B cell (primary cell): ENCODE measurements at regions not wholly inside any gene's neighbourhood (a gene's known extent, or its start where the extent isn't known, plus 50 kb on each side); places are given as distances from the start of the nearest gene placed in this dataset.

Source experiments
- ATAC-seq: fragments of 200-7000 bp; cut with Tn5 transposase; one replicate; pipeline ENCODE4 v1.10.0; 2021; ENCODE audit warnings: low read depth, mild to moderate bottlenecking, moderate number of reproducible peaks, moderate library complexity
- CTCF ChIA-PET: fragments of 350-600 bp; sonication (Branson Sonifier 250); formaldehyde crosslinking; loops from one replicate; lab custom pipeline; 2021; ENCODE audit warnings: antibody characterized with exemption, inconsistent platforms; lab: Charles Lee
- POLR2A ChIA-PET: fragments of 350-600 bp; sonication (Branson Sonifier 250); formaldehyde crosslinking; loops from one replicate; lab custom pipeline; 2021; ENCODE audit warnings: antibody characterized with exemption; lab: Charles Lee
- DNase-seq: peaks from one replicate; pipeline ENCODE4 v3.0.0; 2013
- H2AFZ ChIP-seq: 2 replicates; pipeline ENCODE4 v1.6.1; 2012; ENCODE audit warnings: mild to moderate bottlenecking, low read depth, low read length; ENCODE audit not compliant: insufficient read depth, poor library complexity, severe bottlenecking
- H3K27ac ChIP-seq, 2 donors: 1 replicate in 1 of 2; 2 replicates in 1 of 2; pipeline ENCODE4 v1.5.1; 2012 to 2013; ENCODE audit warnings: low read length in 2 of 2, mild to moderate bottlenecking in 2 of 2, moderate library complexity in 1 of 2
- H3K27me3 ChIP-seq, 4 experiments: fragments of 200-600 bp in 1 of 4; sonication (generic) in 1 of 4; replicated peaks in 1 of 4; 1 replicate in 2 of 4; 2 replicates in 2 of 4; pipeline versions ENCODE4 v1.6.1 to v1.7.0; 2013 to 2016; ENCODE audit warnings: low read length in 3 of 4, mild to moderate bottlenecking in 2 of 4, mixed read lengths in 1 of 4, moderate library complexity in 1 of 4; ENCODE audit not compliant: insufficient read depth in 4 of 4, control insufficient read depth in 3 of 4; ENCODE audit errors: control extremely low read depth in 1 of 4
- H3K36me3 ChIP-seq, 2 experiments: replicated peaks in 1 of 2; 1 replicate in 1 of 2; 2 replicates in 1 of 2; pipeline versions ENCODE4 v1.6.1 to v1.7.1; 2013; ENCODE audit warnings: low read length in 1 of 2; ENCODE audit not compliant: insufficient read depth in 2 of 2, control insufficient read depth in 1 of 2; ENCODE audit errors: control extremely low read depth in 1 of 2, extremely low read depth in 1 of 2
- H3K4me1 ChIP-seq, 2 donors: fragments of 200-600 bp in 1 of 2; sonication (generic) in 1 of 2; 1 replicate in 1 of 2; 2 replicates in 1 of 2; pipeline versions ENCODE4 v1.5.1 to v1.6.1; 2013 to 2017; ENCODE audit warnings: low read length in 2 of 2; ENCODE audit not compliant: control insufficient read depth in 2 of 2, insufficient read depth in 2 of 2
- H3K4me2 ChIP-seq: replicated peaks from 2 replicates; pipeline ENCODE3; 2012; ENCODE audit warnings: mild to moderate bottlenecking, low read depth, low read length; ENCODE audit not compliant: poor library complexity, severe bottlenecking
- H3K4me3 ChIP-seq, 5 experiments: fragments of 200-600 bp in 1 of 5; sonication (generic) in 1 of 5; 1 replicate in 3 of 5; 2 replicates in 2 of 5; pipeline versions ENCODE4 v1.5.1 to v1.7.0; 2011 to 2016; ENCODE audit warnings: low read length in 4 of 5, mild to moderate bottlenecking in 4 of 5, low read depth in 2 of 5, control low read depth in 1 of 5, moderate library complexity in 1 of 5; ENCODE audit not compliant: insufficient read depth in 1 of 5; ENCODE audit errors: control extremely low read depth in 1 of 5, extremely low read depth in 1 of 5
- H3K79me2 ChIP-seq: fragments of 200-600 bp; sonication (generic); one replicate; pipeline ENCODE4 v1.6.0; 2016; ENCODE audit warnings: low read length; ENCODE audit not compliant: control insufficient read depth, insufficient read depth
- H3K9ac ChIP-seq: fragments of 200-600 bp; sonication (generic); 2 replicates; pipeline ENCODE4 v1.6.1; 2017; ENCODE audit warnings: mild to moderate bottlenecking, low read length, moderate library complexity
- H3K9me3 ChIP-seq, 3 donors: one replicate each; pipeline versions ENCODE4 v1.6.1 to v1.7.1; 2013; ENCODE audit warnings: low read length in 2 of 3; ENCODE audit not compliant: control insufficient read depth in 2 of 3, insufficient read depth in 1 of 3; ENCODE audit errors: control extremely low read depth in 1 of 3
- H4K20me1 ChIP-seq: 2 replicates; pipeline ENCODE4 v1.6.0; 2012; ENCODE audit warnings: mild to moderate bottlenecking, low read length; ENCODE audit not compliant: insufficient read depth, control insufficient read depth, poor library complexity, severe bottlenecking
- H3K27ac Mint-ChIP-seq: one replicate; pipeline ENCODE4 v1.8.0; 2021; ENCODE audit warnings: mixed read lengths
- H3K27me3 Mint-ChIP-seq: one replicate; pipeline ENCODE4 v1.8.0; 2021; ENCODE audit warnings: mixed read lengths
- H3K4me1 Mint-ChIP-seq: one replicate; pipeline ENCODE4 v1.8.0; 2021; ENCODE audit warnings: mixed read lengths
- H3K4me3 Mint-ChIP-seq: one replicate; pipeline ENCODE4 v1.8.0; 2021; ENCODE audit warnings: mixed read lengths
- H3K9me3 Mint-ChIP-seq: one replicate; pipeline ENCODE4 v1.8.0; 2022; ENCODE audit warnings: mixed read lengths; ENCODE audit not compliant: insufficient read depth
- EZH2 ChIP-seq: IDR thresholded peaks from 2 replicates; pipeline ENCODE4 v1.6.1; 2012; ENCODE audit warnings: borderline replicate concordance, low read depth, mild to moderate bottlenecking, moderate library complexity, low read length; ENCODE audit not compliant: insufficient read depth, poor library complexity, severe bottlenecking
- WGBS: methylation state at CpG from one replicate; pipeline ENCODE4 v1.1.5; 2013; ENCODE audit warnings: missing lambda C conversion rate; ENCODE audit not compliant: insufficient coverage; 5-methylcytosine and 5-hydroxymethylcytosine counted together
- intact Hi-C: fragments of 100-400 bp; cut with micrococcal nuclease; formaldehyde crosslinking; loops from one replicate; pipeline ENCODE4 v1.10.0; 2022
- TF ChIP-seq, protein P1 (sequence below): fragments of 200-600 bp; IDR thresholded peaks from one replicate; pipeline ENCODE4 v1.8.0; 2022; ENCODE audit warnings: antibody characterized with exemption, mild to moderate bottlenecking

DNA sequence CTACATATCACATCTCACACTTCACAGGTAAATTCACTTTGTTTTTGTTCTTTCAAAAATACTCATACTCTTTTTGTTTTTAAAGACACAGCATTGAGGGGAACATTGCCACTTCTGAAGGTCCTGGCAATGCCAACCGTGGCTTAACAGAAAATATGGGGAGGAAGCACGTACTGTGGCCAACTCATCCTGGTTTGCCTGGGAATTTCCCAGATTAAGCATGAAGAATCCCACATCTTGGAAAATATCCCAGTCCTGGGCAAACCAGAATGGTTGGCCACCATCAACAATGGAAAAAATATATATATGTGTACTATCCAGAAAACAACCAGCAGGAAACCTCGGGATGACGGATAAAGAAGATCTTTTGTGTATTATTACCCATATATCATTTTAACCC is 1032.2 kb upstream of the SLC10A2 start:
- no peaks in the 10 kb centered on the region for H3K4me1 ChIP-seq
- H3K4me3 ChIP-seq, result no peak overlapping the region
- POLR2A ChIA-PET, result no interaction called here
- H3K9ac ChIP-seq, result no peak overlapping the region
- Mint-ChIP-seq H3K27ac (no peak overlapping the region), H3K4me1 (no peaks in the 10 kb centered on the region), H3K27me3 (no peaks in the 10 kb centered on the region), H3K9me3 (no peaks in the 10 kb centered on the region), H3K4me3 (no peak overlapping the region)
- 100% methylated on average over 2 of the region's 4 CpGs for WGBS
- H2AFZ ChIP-seq, result no peak overlapping the region
- no peaks in the 10 kb centered on the region for H3K79me2 ChIP-seq
- no peaks in the 10 kb centered on the region for H3K9me3 ChIP-seq
- H3K36me3 ChIP-seq, result no peaks in the 10 kb centered on the region
- no peak for DNase-seq
- no peaks in the 10 kb centered on the region for H3K27me3 ChIP-seq
- H3K27ac ChIP-seq, result no peak overlapping the region
- CTCF ChIA-PET, result no interaction called here
- H3K4me2 ChIP-seq, result no peak overlapping the region
- no peak for ATAC-seq
- TF ChIP-seq, protein P1, sequence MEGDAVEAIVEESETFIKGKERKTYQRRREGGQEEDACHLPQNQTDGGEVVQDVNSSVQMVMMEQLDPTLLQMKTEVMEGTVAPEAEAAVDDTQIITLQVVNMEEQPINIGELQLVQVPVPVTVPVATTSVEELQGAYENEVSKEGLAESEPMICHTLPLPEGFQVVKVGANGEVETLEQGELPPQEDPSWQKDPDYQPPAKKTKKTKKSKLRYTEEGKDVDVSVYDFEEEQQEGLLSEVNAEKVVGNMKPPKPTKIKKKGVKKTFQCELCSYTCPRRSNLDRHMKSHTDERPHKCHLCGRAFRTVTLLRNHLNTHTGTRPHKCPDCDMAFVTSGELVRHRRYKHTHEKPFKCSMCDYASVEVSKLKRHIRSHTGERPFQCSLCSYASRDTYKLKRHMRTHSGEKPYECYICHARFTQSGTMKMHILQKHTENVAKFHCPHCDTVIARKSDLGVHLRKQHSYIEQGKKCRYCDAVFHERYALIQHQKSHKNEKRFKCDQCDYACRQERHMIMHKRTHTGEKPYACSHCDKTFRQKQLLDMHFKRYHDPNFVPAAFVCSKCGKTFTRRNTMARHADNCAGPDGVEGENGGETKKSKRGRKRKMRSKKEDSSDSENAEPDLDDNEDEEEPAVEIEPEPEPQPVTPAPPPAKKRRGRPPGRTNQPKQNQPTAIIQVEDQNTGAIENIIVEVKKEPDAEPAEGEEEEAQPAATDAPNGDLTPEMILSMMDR, result no peak
- no peak for TF ChIP-seq EZH2
- intact Hi-C loops, result no loop called here
- H4K20me1 ChIP-seq, result no peaks in the 10 kb centered on the region

DNA sequence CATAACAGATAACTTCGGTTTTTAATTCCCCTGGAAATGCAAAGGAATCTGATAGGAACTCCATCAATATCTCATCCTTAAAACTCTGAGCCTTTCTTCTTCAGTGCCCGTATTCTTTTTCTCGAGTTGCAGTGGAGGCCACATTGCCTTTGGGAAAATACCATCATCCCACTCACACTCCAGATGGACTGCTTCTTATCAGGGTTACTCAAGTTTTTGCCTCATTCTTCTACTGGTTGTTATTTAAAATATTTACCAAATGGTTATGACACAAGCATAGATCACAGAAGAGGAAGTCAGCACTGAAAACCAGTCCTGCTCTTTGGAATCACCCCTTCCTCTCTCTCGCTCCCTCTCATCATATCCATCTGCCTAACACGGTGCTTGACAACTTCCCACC is 1020.5 kb upstream of the SLC10A2 start:
- H3K27me3 ChIP-seq, result no peaks in the 10 kb centered on the region
- H3K4me2 ChIP-seq, result no peak overlapping the region
- TF ChIP-seq EZH2, result no peak
- TF ChIP-seq, protein P1, result no peak
- DNase-seq, result no peak
- no peak overlapping the region for H3K9ac ChIP-seq
- CTCF ChIA-PET, result no interaction called here
- no peaks in the 10 kb centered on the region for H4K20me1 ChIP-seq
- no peaks in the 10 kb centered on the region for H3K4me1 ChIP-seq
- POLR2A ChIA-PET, result no interaction called here
- H3K27ac Mint-ChIP-seq, result no peak overlapping the region
- no peak for ATAC-seq
- WGBS, result 87% methylated on average over 4 of the region's 5 CpGs
- peaks cover 2% of the 10 kb centered on the region for H3K9me3 Mint-ChIP-seq
- H3K27ac ChIP-seq, result no peak overlapping the region
- H3K9me3 ChIP-seq, result peaks cover 0 to 3% (median 0%) of the 10 kb centered on the region in 3 donors
- no peaks in the 10 kb centered on the region for H3K36me3 ChIP-seq
- H3K4me3 Mint-ChIP-seq, result no peak overlapping the region
- no peak overlapping the region for H2AFZ ChIP-seq
- intact Hi-C loops, result no loop called here
- no peak overlapping the region for H3K4me3 ChIP-seq
- H3K79me2 ChIP-seq, result no peaks in the 10 kb centered on the region
- no peaks in the 10 kb centered on the region for H3K4me1 Mint-ChIP-seq
- no peaks in the 10 kb centered on the region for H3K27me3 Mint-ChIP-seq
